Stromal cell of bone marrow (primary cell): ENCODE measurements at regions not wholly inside any gene's neighbourhood (a gene's known extent, or its start where the extent isn't known, plus 50 kb on each side); places are given as distances from the start of the nearest gene placed in this dataset.
"Not testable (repeated sequence)": the region's sequence is repeated elsewhere in the genome, so short reads cannot be mapped to it uniquely, and the experiment has no call there.

Experiments used
- DNase-seq: peaks from one replicate; pipeline ENCODE4 v3.0.0-alpha.2; 2012; ENCODE audit warnings: low read depth

DNA sequence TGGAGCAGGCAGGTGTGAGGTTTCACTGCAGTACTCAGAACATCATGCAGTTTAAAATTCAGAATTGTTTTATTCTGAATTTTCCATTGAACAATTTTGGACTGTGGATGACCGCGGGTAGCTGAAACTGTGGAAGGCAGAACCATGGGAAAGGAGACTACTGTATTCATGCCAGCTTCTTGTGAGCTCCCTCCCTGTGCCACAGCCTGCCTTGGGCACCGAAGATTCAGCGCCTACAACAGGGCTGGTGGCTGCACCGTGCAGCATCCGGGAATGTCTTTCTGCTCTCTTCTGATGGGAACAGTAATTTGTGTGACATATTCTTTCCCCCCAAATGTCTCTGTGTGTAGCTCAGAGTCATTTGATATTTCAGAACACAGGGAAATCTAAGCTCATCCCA lies 118.5 kb upstream of the NKX1-1 start:
- no peak for DNase-seq

DNA sequence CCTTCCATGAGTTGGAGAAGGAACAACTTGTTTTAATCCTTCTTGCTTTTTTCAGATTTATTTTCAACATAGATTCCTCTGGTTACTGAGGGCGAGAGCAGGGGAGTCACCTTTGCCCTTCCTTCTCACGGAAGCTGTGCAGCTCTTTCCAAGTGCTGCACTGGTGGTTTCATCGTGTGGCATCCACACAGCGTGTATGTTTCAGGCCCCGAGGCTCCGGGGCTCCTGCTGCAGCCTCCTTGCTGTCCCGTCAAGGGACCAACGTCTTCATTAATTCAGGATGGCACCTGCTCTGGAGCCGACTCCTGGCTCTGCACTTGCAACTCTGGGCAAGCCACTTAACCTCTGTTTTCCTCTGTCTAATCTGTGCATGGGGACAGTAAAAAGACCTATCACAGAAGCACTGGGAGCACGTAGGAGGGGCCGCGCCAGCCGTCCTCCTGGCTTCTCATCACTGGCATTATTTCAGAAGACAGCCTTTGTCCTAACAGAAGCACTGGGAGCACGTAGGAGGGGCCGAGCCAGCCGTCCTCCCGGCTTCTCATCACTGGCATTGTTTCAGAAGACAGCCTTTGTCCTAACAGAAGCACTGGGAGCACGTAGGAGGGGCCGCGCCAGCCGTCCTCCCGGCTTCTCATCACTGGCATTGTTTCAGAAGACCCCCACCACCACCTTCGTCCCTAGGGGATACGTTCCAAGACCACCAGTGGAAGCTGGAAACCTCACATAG lies 117.8 kb upstream of the NKX1-1 start:
- no peak for DNase-seq

DNA sequence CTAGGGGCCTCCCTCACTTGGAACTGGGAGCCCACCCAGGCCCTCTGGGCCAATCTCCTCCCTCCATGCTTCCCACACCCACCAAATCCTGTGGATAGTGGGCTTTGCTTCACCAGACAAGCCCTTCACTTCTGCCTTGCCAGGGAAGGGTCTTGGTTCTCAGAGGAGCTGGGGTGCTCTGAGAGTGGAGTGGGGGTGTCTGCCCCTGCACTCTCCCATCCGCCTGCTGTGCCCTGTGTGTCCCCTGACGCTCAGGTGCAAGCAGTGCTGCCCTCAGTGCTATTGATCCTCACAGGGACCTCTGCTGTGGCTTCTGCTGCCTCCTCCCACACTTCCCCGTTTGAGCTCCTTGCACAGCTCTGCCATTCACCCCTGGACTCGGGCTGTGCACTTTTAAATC lies 117.3 kb upstream of the NKX1-1 start:
- no peak for DNase-seq

DNA sequence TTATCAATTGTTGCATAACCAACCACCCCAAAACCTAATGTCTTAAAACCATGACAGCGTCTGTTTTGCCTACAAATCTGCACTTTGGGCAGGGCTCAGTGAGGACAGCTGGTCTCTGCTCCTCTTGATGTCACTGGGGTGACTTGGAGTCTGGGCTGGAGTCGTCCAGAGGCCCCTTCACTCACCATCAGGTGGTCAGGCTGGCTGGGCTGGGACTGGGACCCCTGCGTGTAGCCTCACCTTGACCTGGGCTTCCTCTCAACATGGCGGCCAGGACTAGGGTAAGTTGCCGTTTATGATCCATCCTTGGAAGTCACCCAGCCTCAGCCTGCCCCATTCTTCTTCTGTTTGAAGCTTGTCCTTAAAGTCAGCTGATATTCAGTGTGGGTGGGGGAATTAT lies 116.8 kb upstream of the NKX1-1 start:
- no peak for DNase-seq

DNA sequence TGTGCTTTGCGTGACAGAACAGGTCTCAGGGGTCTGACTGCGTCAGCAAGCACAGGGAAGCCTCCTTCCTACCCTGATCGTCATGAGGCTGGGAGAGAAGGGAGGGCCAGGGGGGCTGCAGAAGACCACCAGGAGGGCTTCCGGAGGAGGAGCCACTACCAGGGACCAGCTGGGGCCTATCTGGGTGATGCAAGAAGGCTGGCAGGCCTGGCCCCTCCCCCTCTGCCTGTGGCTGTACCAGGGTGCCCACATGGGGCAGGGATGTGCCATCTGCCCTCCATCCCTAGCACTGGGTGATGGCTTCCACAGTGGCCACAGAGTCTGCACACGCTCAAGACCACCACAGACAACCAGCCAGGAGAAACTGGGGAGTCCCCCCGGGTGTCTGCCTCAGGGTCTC lies 116.4 kb upstream of the NKX1-1 start:
- DNase-seq, result no peak

DNA sequence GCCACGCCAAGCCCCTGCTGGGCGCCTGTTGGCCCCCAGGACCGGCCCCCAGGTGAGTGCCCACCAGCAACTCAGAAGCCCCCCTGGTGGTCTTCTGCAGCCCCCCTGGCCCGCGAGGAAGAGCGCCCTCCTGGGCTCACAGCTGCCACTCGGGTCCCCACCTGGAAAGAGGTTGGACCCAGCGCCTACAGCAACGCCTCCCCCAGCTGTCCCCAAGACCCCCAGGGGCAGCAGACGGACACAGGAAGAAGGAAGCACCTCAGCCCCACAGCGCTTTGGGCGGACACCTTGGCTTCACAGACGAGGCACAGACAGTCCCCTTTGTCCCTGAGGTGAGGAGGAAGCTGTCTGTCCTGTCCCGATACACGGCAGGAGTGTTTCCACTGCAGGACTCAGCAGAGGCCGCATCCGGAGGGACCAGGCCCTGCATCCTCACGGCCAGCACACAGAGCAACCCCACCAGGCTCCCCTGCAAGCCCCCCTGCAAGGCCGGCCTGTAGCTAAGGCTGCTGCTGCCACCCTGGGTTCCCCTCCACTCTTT lies 115.6 kb upstream of the NKX1-1 start:
- no peak for DNase-seq

DNA sequence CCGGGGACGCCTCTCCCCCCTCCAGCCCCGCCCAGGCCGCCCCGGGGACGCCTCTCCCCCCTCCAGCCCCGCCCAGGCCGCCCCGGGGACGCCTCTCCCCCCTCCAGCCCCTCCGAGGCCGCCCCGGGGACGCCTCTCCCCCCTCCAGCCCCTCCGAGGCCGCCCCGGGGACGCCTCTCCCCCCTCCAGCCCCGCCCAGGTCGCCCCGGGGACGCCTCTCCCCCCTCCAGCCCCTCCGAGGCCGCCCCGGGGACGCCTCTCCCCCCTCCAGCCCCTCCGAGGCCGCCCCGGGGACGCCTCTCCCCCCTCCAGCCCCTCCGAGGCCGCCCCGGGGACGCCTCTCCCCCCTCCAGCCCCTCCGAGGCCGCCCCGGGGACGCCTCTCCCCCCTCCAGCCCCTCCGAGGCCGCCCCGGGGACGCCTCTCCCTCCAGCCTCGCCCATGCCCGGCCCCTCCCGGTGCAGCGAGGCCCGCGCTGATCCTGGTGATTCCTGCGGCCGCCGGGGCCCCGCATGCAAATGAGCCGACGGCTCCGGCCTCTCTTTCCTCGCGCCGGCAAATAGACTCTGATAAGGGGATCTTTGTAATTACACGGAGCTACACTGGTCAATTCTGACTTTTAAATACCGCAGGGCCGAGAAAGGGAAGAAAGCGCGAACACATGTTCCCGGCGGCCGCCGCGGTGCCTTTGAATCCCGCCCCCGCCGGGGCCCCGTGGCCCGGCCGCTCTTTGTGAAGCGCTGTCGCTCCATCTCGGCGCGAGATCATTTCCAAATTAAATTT lies 114.7 kb upstream of the NKX1-1 start:
- DNase-seq, result not testable (repeated sequence)

DNA sequence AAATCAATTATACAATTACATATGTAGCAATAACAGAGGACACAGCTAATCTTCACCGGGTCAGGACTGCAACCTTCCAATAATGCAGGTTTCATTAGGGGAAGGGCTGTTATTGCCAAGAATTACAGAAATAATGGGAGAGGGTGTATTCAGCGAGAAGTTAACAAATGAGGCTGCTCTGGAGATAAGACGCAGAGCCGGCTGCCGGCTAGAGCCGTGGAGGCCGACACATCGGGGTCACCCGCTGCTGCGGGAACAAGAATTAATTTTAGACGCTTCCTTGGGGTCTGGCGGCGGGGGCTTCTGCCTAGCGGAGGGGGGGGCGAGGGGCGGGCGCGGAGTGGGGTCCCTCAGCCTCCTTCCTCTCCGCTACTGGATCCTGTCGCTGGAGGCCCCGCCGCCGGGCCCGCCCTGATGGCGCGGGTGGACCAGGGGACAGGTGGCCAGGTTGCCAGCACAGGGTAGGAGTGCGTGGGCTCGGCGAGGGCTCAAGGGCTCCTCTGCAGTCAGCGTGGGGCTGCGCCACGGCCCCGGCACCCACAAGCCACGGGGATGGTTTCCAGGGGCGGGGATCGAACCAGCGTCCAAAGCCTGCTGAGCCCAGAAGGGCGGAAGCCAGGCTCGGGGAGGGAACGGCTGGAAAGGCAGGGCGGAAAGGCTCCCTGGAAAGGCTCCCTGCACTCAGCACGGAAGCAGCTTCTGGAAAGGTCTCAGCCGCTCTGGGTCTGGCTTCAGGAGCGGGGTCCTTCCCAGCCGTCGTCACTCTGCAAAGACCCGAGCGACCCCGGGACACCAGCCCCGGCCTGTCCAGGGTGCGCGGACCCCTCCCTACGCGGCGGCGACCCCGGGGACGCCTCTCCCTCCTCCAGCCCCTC lies 113.8 kb upstream of the NKX1-1 start:
- DNase-seq, result no peak

DNA sequence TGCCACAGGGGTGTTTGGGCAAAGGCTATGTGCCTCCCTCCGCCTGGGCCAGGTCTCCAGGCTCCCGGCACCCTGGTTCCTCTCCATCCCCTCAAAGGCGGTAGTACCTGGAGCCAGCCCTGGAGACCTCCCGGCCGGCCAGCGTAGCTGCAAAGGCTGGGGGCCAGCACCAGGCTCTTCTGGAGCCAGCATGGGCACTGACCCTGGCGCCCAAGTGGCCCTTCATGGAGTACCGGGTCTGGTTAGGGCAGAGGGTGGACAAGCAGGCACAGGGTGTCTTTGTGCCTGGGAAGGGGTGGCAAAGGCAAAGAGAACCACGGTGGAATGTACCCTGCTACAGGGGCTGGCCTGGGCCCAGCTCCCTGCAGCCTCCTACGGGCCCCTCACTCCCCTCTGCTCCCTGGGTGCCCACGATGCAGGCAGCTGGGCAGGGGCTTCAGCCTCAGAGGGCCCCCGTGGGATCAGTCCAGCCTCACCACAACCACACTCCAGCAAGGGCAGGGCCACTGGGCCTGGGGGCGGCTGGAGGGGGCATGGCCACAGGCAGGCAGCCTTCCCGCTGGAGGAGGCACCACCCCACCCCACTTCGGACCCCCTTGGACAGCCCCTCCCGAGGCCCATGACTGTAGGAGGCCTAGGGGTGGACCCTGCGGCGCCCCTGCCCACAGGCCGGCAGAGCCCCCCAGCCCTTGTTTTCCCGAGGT lies 112.9 kb upstream of the NKX1-1 start:
- DNase-seq, result no peak

DNA sequence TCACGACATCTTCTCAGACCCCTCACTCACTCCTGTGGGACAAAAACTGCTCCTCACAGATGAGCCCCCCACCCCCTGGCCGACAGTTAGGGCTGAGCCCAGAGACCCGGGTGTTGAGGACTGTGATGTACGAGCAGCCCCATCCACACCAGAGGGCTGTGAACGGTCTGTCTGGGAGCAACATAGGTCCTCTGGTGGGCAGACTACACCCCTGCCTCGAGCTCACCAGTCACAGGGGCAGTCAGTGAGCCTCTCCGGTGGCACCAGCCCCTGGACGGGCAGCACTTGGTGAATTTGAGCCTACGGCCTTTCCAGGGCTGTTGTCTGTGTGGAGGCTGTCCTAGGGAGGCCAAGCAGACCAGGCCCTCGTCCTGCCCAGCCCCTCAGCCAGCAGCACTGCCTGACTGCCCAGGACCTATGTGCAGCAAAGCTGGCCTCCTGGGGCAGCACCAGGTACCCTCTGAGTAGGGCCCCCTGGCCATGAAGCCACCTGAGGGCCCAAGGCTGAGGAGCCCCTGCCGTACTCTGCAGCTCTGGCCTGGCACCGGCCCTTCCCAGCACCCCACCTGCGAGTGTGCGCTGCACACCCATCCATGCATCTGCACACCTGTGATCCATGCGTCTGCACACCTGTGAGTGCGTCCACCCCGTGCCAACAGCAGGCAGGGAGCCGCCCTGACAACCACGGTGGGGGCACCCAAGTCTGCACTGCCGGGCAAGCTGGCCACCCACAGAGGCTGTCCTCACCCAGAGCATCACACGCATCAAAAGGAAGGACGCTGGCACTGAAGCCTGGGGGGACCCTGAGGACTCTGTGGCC lies 111.6 kb upstream of the NKX1-1 start:
- DNase-seq, result no peak

DNA sequence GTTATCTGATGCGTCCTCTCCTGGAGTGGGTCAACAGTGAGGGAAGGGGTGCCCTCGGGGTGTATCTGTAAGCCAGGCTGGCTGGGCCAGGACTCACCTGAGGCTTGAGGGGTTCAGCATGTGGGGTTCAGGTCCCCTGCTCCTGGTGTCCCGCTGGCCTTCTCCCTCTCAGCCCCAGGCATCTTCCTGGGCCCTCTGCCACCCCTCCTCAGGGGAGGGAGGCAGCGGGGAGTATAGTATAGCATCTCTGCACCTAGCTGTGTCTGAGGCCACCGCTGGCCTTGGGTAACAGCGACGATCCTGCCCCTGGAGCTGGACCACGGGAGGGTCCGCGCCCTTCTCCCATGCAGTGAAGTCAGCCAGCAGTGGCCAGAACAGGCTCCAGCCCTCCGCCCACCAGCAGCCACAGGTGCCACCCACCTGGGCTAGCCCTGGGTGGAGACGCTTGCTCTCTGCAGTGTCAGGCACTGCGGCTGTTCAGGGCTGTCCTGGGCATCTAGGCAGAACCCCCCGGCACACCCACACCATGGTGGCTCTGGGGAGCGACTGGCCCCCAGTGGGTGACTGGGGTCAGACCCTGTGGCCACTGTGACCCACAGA lies 110.7 kb upstream of the NKX1-1 start:
- DNase-seq, result no peak

DNA sequence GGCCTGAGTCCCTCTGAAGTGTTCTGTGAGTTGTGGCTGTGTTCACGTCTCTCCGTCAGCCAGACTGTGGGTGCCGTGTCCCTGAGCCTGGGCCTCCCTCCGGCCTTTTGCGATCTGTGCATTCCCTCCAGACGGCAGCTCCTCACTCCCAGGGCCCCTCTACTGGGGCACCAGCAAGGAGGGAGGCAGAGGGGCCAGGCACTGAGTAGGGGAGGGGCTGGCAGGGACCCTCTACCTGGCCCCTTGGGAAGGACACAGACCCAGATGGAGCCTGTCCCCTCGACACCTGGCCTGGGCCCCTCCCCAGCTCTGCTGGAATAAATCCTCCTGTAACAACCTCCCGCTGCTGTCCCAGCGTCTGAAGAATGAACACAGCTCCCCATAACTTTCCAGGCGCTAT lies 110.0 kb upstream of the NKX1-1 start:
- DNase-seq, result no peak

DNA sequence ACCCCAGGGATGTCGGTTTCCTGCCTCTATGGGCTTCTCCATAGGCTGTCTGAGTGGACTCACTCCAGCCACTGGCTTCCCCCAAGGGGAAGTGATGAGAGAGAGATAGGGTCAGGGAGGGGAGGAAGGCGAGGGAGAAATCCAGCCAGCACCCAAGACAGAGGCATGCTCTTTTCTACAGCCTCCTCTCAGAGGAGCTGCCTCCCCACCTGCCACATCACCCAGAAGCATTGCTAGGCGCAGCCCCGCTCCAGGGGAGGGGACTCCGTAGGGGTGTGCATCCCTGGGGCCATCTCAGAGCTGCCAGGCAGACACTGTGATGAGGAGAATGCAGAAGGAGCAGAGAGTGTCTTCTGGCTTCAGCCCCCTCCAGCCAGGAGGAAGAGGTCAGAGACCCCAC lies 109.5 kb upstream of the NKX1-1 start:
- DNase-seq, result no peak

DNA sequence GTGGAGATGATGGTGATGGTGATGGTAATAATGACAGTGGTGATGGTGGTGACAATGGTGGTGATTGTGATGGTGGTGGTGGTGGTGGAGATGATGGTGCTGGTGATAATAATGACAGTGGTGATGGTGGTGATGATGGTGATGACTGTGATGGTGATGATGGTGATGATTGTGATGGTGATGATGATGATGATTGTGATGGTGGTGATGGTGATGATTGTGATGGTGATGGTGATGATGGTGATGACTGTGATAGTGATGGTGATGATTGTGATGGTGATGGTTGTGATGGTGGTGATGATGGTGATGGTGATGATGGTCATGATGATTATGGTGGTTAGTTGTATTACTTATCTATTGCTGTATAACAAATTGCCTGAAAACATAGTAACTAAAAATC lies 108.9 kb upstream of the NKX1-1 start:
- DNase-seq, result no peak

DNA sequence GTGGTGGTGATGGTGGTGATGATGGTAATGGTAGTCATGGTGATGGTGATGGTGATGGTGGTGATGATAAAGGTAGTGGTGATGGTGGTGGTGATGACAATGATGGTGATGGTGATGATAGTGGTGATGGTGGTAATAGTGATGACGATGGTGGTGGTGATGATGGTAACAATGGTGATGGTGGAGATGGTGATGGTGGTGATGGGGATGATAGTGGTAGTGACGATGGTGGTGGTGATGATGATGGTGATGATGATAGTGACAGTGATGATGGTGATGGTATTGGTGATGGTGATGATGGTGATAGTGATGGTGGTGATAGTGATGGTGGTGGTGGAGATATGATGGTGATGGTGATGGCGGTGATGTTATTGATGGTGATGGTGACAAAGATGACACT lies 108.4 kb upstream of the NKX1-1 start:
- no peak for DNase-seq

DNA sequence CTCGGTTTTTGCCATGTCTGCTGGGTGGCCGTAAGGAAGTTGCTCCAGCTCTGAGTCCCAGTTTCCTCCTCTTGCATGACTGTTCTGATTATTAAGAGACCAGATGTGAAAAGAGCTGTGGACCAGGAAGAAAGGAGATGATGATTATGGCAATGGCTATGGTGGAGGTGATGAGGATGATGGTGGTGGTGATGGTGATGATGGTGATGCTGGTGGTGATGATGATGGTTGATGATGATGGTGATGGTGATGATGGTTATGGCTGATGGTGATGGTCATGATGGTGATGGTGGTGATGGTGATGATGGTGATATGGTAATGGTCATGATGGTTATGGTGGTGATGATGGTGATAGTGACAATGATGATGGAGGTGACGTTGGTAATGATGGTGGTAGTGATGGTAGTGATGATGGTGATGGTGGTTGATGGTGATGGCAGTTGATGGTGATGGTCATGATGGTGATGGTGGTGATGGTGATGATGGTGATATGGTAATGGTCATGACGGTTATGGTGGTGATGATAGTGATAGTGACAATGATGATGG lies 107.8 kb upstream of the NKX1-1 start:
- DNase-seq, result no peak

DNA sequence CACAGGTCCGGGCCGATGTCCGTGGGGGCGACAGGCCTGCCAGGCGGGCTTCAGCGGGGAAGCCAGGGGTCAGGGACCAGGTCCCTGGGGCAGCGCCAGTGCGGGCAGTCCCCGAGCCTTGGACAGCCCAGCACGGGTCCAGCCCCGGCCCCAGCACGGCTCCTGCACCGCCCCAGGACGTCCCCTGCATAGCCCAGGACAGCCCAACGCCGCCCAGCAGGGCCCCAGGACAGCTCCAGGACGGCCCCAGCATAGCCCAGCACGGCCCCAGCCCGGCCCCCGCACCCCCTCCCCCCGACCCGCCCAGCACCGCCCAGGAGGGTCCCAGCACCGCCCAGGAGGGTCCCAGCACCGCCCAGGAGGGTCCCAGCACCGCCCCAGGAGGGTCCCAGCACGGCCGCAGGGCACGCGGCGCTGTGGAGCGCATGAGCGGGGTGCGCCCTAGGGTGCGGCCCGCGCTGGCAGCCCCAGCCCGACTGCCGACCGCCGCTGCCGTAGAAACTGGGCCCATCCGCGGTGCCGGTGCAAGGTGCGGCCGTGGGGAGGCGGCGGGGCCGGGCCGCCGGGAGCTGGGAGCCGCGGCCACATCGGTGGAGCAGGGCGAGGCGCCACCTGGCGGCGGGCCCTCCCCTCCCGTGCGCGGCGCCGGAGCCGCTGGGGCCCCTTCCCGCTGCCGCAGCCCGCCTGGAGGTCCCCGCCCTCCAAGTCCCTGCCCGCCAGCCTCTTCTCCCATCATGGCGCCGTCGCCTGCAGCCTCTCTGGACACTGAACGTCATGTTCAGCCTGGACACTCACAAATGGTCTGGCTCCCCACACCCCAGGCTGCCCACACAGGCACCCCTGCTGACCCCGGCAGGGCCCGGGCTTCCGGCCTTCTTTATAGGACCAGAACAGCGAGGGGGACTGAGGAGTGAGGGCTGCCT lies 106.8 kb upstream of the NKX1-1 start:
- DNase-seq, result no peak

DNA sequence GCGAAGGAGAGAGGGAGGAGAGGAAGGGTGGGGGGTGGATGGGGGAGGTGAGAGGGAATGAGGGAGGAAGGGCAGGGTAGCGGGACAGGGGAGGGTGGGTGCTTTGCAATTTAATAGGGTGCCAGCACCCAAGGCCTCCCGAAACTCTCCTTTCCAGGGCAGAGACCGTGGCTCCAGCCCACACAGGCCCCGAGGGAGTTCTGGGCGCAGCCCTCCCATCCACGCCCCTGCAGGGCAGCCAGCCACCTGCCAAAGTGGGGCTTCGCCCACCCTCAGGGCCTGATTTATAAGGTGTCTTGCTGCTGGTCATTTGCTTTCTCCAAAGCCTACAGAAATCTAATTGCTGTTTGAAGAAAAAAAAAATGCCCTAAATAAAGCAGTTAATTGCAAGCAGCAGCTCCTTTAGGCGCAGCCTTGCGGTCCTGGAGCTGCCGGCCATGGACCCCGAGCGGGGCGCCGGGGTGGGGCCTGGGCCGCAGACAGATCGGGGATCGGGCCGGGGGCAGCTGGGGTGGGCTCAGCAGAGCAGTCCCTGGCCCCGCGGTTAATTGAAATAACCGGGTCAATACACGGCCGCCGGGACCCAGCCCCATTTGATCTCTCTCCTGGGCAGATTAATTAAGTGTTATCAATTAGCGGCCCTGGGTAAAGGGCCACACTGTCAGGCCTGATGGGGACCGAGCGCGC lies 106.0 kb upstream of the NKX1-1 start:
- no peak for DNase-seq
